ENCODE measurements at regions not wholly inside any gene's neighbourhood (a gene's known extent, or its start where the extent isn't known, plus 50 kb on each side); places are given as distances from the start of the nearest gene placed in this dataset.
"Not testable (repeated sequence)": the region's sequence is repeated elsewhere in the genome, so short reads cannot be mapped to it uniquely, and the experiment has no call there.

- no peak for DNase-seq (ENCODE audit: low read depth)
These were observed 144.3 kb upstream of the KLF3 start for GRCh38 chr4:38519666-38520065.

DNA sequence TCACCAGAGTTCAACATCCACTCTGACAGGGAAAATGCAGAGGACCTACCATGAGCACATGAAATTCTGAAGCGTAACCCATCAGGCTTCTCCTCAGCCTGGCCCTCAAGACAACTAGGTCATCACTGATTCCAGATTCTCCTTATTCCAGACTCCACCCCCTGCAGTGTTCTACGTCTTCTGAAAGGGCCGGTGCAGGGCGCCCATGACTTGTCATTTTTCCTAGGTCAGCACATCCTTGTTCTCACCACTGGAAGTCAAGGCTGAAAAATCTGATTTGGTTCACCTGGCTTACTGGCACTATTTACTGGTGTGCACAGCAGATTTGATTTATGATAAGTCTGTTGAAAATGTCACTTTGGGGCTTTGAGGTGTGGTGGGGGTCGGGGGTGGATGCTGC, 140.9 kb upstream of the KLF3 start:
- no peak for DNase-seq (ENCODE audit: low read depth)

DNA sequence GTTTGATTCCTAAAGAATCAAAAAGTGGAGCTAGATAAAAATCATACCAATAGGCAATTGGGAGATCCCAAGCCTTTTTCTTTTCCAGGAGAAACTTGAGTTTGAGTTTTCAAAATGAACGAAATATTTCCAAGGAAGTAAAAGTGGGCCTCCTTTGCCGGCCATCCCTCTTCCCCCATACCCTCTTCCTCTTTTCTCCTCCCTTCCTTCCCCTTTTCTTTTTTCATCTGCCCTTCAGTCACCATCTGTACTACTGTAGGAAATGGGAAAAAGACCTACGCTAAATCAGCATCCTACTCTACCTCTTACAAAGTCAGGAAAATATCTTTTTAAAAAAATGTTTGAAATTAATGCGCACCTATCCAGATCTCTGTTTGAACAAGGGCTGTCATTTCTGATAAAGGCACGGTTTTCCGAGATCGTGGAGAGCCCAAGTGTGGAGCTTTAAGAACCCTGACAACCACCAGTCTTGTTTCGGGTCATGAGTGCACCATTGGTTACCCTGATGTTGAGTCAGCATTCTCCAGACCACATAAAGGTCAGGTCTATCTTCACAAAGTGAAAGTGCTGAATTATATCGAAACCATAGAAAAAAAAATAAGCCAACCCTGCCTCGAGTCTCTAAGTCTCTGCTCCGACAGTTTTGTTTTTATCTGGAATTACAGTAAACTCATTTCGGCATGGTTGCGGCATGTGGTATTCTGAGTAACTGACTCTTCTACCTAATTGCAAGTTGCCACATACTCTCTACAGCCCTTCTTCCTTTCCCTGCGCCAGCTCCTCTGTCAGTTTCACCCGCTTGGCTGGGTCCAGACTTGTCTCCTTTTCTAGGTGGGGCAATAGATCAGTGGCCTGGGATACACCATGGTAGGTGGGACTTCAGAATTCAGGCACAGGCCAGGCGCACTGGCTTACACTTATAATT, 140.2 kb upstream of the KLF3 start:
- DNase-seq (ENCODE audit: low read depth), result no peak

DNA sequence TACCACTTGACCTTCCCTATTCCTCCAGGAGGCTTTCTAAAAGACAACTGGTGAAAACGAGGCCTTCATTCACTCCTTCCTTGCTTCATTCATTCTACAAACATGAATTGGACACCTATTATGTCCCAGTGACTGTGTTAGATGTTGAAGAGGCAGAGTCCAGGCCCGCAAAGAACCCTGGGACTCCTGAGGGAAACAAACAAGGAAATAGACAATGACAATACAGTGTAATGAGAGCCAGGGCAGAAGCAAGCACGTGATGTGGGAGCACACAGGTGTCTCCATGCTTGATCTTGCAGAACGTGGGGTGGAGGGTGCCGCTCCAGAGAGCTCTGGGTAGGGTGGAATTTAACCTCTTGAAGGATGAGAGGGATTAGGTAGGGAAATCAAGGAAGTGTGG, 137.6 kb upstream of the KLF3 start:
- no peak for DNase-seq (ENCODE audit: low read depth)

GRCh38 chr4:38529189-38530115, 134.5 kb upstream of the KLF3 start:
- no peak for DNase-seq (ENCODE audit: low read depth)

- DNase-seq (ENCODE audit: low read depth), result no peak
These were observed 133.5 kb upstream of the KLF3 start for GRCh38 chr4:38530486-38530885.

GRCh38 chr4:38531141-38531727, 132.8 kb upstream of the KLF3 start:
- no peak for DNase-seq (ENCODE audit: low read depth)

GRCh38 chr4:38532908-38533499, 131.0 kb upstream of the KLF3 start:
- DNase-seq (ENCODE audit: low read depth), result no peak

GRCh38 chr4:38534344-38535045, 129.5 kb upstream of the KLF3 start:
- no peak for DNase-seq (ENCODE audit: low read depth)

DNA sequence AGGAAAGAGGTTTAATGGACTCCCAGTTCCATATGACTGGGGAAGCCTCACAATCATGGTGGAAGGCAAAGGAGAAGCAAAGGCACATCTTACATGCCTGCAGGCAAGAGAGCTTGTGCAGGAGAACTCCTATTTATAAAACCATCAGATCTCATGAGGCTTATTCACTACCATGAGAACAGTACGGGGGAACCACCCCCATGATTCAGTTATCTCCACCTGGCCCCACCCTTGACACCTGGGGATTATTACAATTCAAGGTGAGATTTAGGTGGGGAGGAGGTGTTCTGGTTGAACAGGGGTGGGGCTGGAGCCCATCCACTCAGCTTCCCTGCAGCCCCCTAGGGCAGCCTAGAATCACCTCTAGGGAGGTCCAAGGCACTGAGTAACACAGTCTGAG, 128.9 kb upstream of the KLF3 start:
- DNase-seq (ENCODE audit: low read depth), result not testable (repeated sequence)

DNA sequence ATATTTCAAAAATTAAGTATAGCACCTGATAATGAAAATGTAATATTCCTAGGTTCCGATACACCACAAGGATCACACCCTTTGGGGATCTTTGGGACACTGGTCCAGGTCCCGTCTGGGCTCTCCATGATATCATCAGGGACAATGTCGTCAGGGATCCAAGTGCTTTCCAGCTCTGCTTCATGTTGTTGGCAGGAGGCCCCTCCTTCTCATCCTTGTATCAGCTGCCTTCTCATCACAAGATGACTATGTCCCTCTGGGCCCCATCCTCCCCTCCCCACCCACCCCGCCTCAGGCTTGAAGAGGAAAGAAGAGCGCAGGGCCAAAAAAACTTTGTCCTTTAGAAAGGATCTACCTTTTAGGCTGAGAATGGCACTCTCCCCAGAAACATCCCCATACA, 128.3 kb upstream of the KLF3 start:
- no peak for DNase-seq (ENCODE audit: low read depth)

DNA sequence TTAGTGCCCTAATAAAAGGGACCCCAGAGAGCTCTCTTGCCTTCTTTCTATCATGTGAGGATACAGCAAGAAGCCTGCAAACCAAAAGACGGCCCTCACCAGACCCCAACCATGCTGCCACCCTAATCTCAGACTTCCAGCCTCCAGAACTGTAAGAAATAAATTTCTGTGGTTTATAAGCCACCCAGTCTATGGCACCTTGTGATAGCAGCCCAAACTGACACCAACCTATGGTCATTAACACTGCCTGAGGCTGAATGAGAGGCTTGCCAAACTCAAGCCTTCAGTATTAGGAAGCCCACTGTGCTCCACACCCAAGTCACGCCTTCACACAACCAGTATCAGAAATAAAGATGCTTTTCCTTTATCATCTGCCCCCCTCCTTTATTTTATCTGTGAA, 127.3 kb upstream of the KLF3 start:
- DNase-seq (ENCODE audit: low read depth), result no peak

DNA sequence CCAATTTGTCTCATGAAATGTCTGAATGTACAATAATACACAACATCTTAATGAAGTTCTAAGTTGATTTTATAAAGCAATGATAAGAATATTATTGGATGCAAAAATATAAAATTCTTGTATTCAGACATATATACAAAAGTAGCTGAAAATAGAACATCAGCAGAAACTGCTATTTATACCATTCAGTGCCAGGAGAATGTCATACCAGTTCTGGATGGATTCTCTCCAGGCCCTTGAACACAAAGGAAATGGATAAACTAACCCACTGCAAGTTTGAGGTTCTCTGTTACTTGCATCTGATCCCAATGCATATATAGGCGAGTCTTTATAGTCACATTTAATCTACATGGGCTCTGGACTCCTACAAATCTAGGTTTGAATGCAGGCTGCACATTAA, 126.3 kb upstream of the KLF3 start:
- DNase-seq (ENCODE audit: low read depth), result no peak

DNA sequence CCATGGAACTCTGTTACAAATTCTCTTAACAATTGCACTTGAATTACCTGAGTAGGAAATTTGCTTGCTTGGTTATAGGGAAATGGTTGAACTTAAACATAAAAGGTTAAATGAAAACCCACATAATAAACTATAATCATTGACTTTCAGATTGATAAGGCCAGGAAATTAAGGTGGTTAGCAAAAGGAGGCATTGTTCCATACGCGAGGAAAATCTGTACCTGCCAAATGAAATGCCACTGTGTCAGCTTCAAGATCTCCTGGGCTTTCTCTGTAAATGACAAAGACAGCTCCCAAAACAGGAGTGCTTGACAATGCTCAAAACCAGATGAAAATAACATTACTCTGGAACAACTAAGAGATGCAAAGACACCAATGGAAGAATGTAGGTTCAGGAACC, 125.5 kb upstream of the KLF3 start:
- DNase-seq (ENCODE audit: low read depth), result no peak

GRCh38 chr4:38539501-38539900, 124.5 kb upstream of the KLF3 start:
- no peak for DNase-seq (ENCODE audit: low read depth)

DNA sequence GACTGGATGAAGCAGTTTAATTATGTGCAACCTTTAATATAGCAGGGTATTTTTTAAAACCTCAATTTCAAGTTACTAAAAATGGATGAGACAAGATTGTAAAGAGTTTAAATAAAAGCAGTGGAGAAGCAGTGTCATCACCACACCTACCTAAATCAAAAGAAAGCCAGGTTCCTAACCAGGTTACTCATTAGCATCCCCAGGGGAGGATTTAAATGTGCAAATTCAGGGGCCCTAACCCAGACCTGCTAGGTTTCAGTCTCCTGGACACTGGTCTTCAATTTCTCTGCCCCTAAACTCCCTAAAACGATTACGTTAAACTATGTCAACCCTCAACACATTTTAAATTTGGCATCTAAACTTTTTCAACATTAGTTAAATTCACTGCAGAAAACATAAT, 116.9 kb upstream of the KLF3 start:
- no peak for DNase-seq (ENCODE audit: low read depth)

GRCh38 chr4:38548256-38548655, 115.7 kb upstream of the KLF3 start:
- no peak for DNase-seq (ENCODE audit: low read depth)

GRCh38 chr4:38559374-38559773, 104.6 kb upstream of the KLF3 start:
- DNase-seq (ENCODE audit: low read depth), result no peak

DNA sequence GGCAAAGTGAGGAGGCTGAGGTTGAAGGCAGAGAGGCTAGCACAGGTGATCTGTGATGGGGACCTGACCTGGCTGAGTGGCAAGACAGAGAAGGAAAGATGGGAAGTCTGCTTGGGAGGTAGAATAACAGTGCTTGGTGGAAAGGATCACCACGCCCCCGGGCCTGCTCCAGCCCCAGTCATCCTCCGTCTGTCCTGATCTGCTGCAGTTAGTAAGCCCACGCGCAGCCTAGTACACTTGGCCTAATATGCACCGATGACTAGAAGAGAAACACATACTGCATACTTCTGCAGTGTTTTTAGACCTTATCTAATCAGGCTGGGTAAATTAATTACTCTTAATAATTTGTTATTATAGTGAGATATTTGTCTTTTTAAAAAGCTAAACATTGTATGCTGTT, 103.7 kb upstream of the KLF3 start:
- DNase-seq (ENCODE audit: low read depth), result no peak

- DNase-seq (ENCODE audit: low read depth), result no peak
These were observed 103.0 kb upstream of the KLF3 start for GRCh38 chr4:38560768-38561558.

DNA sequence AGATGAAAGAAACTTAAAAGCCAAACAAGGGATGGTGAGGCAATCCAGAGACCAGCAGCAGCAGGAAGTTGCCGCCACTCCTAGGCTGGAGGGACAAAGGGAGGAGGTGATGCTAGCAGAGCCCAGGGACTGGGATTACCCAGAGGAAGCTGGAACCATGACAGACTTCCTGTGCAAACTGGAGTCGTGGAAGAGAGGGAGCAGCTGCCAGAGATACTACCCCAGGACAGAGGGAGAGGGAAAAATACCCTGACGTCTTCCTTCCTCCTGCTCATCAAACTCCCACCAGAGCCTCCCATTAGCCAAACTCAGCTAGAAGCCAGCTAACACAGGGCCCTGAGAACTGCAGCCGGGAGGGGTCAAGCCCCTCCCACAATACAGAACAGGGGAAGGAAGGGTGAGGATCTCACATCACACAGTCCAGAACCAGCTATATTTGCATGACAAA, 101.2 kb upstream of the KLF3 start:
- DNase-seq (ENCODE audit: low read depth), result no peak

Measured in stimulated activated CD8-positive, alpha-beta memory T cell treated with anti-CD3 and anti-CD28 coated beads, Interleukin-7, amount 100 ng/mL, for 24 hours (primary cell).